OCI-LY7 (cell line): ENCODE measurements at regions not wholly inside any gene's neighbourhood (a gene's known extent, or its start where the extent isn't known, plus 50 kb on each side); places are given as distances from the start of the nearest gene placed in this dataset.
"Not testable (repeated sequence)": the region's sequence is repeated elsewhere in the genome, so short reads cannot be mapped to it uniquely, and the experiment has no call there.

ENCODE experiments used
- BruUV-seq: library from RNA; stranded (reverse); fragments of 400-500 nt; replicated peaks from 2 replicates; lab custom pipeline; 2021; lab: Mats Ljungman, UMichigan
- CTCF ChIA-PET: fragments of 300-600 bp; sonication (Branson Sonifier 250); formaldehyde crosslinking; loops from one replicate; lab custom pipeline; 2022; ENCODE audit warnings: antibody characterized with exemption; ENCODE audit not compliant: unreplicated experiment; lab: Charles Lee
- POLR2A ChIA-PET: fragments of 300-600 bp; sonication (Branson Sonifier 250); formaldehyde crosslinking; loops from one replicate; lab custom pipeline; 2022; ENCODE audit warnings: antibody characterized with exemption; lab: Charles Lee
- DNase-seq: peaks from one replicate; pipeline ENCODE4 v3.0.0-alpha.2; 2015; ENCODE audit warnings: low spot score
- H2AFZ ChIP-seq: fragments of 200-600 bp; sonication (generic), shearing (Covaris generic); 2 replicates; pipeline ENCODE4 v1.6.1; 2014; ENCODE audit warnings: mild to moderate bottlenecking, antibody characterized with exemption, low read length, moderate library complexity
- H3K27ac ChIP-seq: fragments of 200-600 bp; sonication (generic); 2 replicates; pipeline ENCODE4 v1.5.1; 2014; ENCODE audit warnings: mixed run types, low read depth, mild to moderate bottlenecking, moderate library complexity, low read length, inconsistent platforms; ENCODE audit not compliant: poor library complexity, severe bottlenecking
- H3K36me3 ChIP-seq: fragments of 200-600 bp; sonication (generic); 2 replicates; pipeline ENCODE4 v1.6.1; 2014; ENCODE audit warnings: mild to moderate bottlenecking, antibody characterized with exemption, low read length, moderate library complexity, mixed read lengths; ENCODE audit not compliant: insufficient read depth
- H3K4me1 ChIP-seq: fragments of 200-600 bp; sonication (generic); 2 replicates; pipeline ENCODE4 v1.5.1; 2014; ENCODE audit warnings: mild to moderate bottlenecking, low read length; ENCODE audit not compliant: insufficient read depth, poor library complexity, severe bottlenecking
- H3K4me2 ChIP-seq: fragments of 200-600 bp; sonication (generic); 2 replicates; pipeline ENCODE4 v1.6.1; 2014; ENCODE audit warnings: mild to moderate bottlenecking, low read length
- H3K4me3 ChIP-seq: fragments of 200-600 bp; sonication (generic); 2 replicates; pipeline ENCODE4 v1.5.1; 2014; ENCODE audit warnings: mild to moderate bottlenecking, low read depth, low read length; ENCODE audit not compliant: poor library complexity, severe bottlenecking
- H3K79me2 ChIP-seq: fragments of 200-600 bp; sonication (generic); 2 replicates; pipeline ENCODE4 v1.6.1; 2016; ENCODE audit warnings: low read depth, mild to moderate bottlenecking, low read length, moderate library complexity, mixed read lengths; ENCODE audit not compliant: insufficient read depth
- H3K9me2 ChIP-seq: fragments of 200-600 bp; sonication (generic); 2 replicates; pipeline ENCODE4 v1.6.1; 2016; ENCODE audit warnings: mild to moderate bottlenecking, low read length, mixed read lengths; ENCODE audit not compliant: insufficient read depth
- H3K9me3 ChIP-seq: fragments of 200-600 bp; sonication (generic); 2 replicates; pipeline ENCODE4 v1.6.1; 2014; ENCODE audit warnings: mild to moderate bottlenecking, mixed run types, low read length, mixed read lengths
- H4K20me1 ChIP-seq: fragments of 200-600 bp; sonication (generic); 2 replicates; pipeline ENCODE4 v1.6.1; 2014; ENCODE audit warnings: mild to moderate bottlenecking, antibody characterized with exemption, low read length, moderate library complexity, mixed read lengths; ENCODE audit not compliant: insufficient read depth
- CTCF ChIP-seq: fragments of 200-600 bp; sonication (generic); conservative IDR thresholded peaks from 2 replicates; pipeline ENCODE4 v1.5.1; 2014; ENCODE audit warnings: mild to moderate bottlenecking, antibody characterized with exemption, low read length, moderate library complexity, mixed read lengths
- EZH2phosphoT487 ChIP-seq: fragments of 200-600 bp; sonication (generic); IDR thresholded peaks from 2 replicates; pipeline ENCODE4 v1.6.1; 2018; ENCODE audit warnings: low read depth, borderline replicate concordance, mild to moderate bottlenecking, mixed run types, antibody characterized with exemption, low read length, moderate library complexity, mixed read lengths
- intact Hi-C: fragments of 100-400 bp; cut with micrococcal nuclease; formaldehyde crosslinking; loops from one replicate; pipeline ENCODE4 v1.10.0; 2022; ENCODE audit not compliant: unreplicated experiment

GRCh38 chr2:142621287-142621686 lies 256.2 kb upstream of the KYNU start:
- ChIA-PET POLR2A (interaction anchor here (0.6 to 0.9 kb wide), 2 partner anchors 26 to 409 kb away, joined by 3 read pairs; no protein-coding TSS in a partner anchor), CTCF (no interaction called here)
- no peak overlapping the region for H3K27ac ChIP-seq
- no peak for DNase-seq
- H3K4me3 ChIP-seq: no peak overlapping the region
- BruUV-seq: no TSS peak
- intact Hi-C loops: no loop called here
- no peaks in the 10 kb centered on the region for H3K9me3 ChIP-seq
- no peaks in the 10 kb centered on the region for H3K79me2 ChIP-seq
- H3K4me2 ChIP-seq: no peak overlapping the region
- H3K36me3 ChIP-seq: no peaks in the 10 kb centered on the region
- H2AFZ ChIP-seq: no peak overlapping the region
- no peaks in the 10 kb centered on the region for H4K20me1 ChIP-seq
- H3K9me2 ChIP-seq: no peaks in the 10 kb centered on the region
- no peaks in the 10 kb centered on the region for H3K4me1 ChIP-seq
- TF ChIP-seq EZH2phosphoT487: no peak
- no peak for TF ChIP-seq CTCF

GRCh38 chr2:142617461-142617860 lies 260.0 kb upstream of the KYNU start:
- Histone ChIP-seq H3K9me3 (no peaks in the 10 kb centered on the region), H3K36me3 (no peaks in the 10 kb centered on the region), H4K20me1 (no peaks in the 10 kb centered on the region), H3K27ac (no peak overlapping the region), H3K4me3 (no peak overlapping the region), H3K4me2 (no peak overlapping the region), H2AFZ (no peak overlapping the region), H3K79me2 (no peaks in the 10 kb centered on the region), H3K4me1 (no peaks in the 10 kb centered on the region), H3K9me2 (no peaks in the 10 kb centered on the region)
- no peak for TF ChIP-seq CTCF
- TF ChIP-seq EZH2phosphoT487: no peak
- no TSS peak for BruUV-seq
- intact Hi-C loops: no loop called here
- ChIA-PET POLR2A (interaction anchor here (0.6 to 1.5 kb wide), 2 partner anchors 14 to 15 kb away, joined by 3 read pairs; no protein-coding TSS in a partner anchor), CTCF (no interaction called here)
- DNase-seq: no peak

GRCh38 chr2:142615876-142616275 lies 261.6 kb upstream of the KYNU start:
- no peak for TF ChIP-seq CTCF
- TF ChIP-seq EZH2phosphoT487: no peak
- Histone ChIP-seq H3K36me3 (no peaks in the 10 kb centered on the region), H3K4me2 (no peak overlapping the region), H3K79me2 (no peaks in the 10 kb centered on the region), H2AFZ (no peak overlapping the region), H3K9me3 (no peaks in the 10 kb centered on the region), H4K20me1 (no peaks in the 10 kb centered on the region), H3K27ac (no peak overlapping the region), H3K9me2 (no peaks in the 10 kb centered on the region), H3K4me1 (no peaks in the 10 kb centered on the region), H3K4me3 (no peak overlapping the region)
- no TSS peak for BruUV-seq
- intact Hi-C loops: no loop called here
- DNase-seq: no peak
- POLR2A ChIA-PET: no interaction called here
- CTCF ChIA-PET: no interaction called here

GRCh38 chr2:142613193-142613592 lies 264.3 kb upstream of the KYNU start:
- H3K4me3 ChIP-seq, H3K9me2 ChIP-seq, DNase-seq, H3K36me3 ChIP-seq, intact Hi-C loops, BruUV-seq, H3K79me2 ChIP-seq, H3K9me3 ChIP-seq, H2AFZ ChIP-seq, CTCF ChIA-PET, H3K4me2 ChIP-seq, H3K27ac ChIP-seq, POLR2A ChIA-PET, H4K20me1 ChIP-seq, H3K4me1 ChIP-seq: not testable (repeated sequence)
